Stimulated activated naive CD8-positive, alpha-beta T cell treated with anti-CD3 and anti-CD28 coated beads, Interleukin-15, Interleukin-2, amounts not matched to agents 100 ng/mL and 50 ng/mL, for 24 hours (primary cell): ENCODE measurements at regions not wholly inside any gene's neighbourhood (a gene's known extent, or its start where the extent isn't known, plus 50 kb on each side); places are given as distances from the start of the nearest gene placed in this dataset.

Experiments used
- H3K27ac Mint-ChIP-seq: one replicate; pipeline ENCODE4 v1.8.0; 2021; ENCODE audit warnings: mild to moderate bottlenecking, mixed read lengths
- H3K27me3 Mint-ChIP-seq: one replicate; pipeline ENCODE4 v1.8.0; 2021; ENCODE audit warnings: mixed read lengths
- H3K36me3 Mint-ChIP-seq: one replicate; pipeline ENCODE4 v1.8.0; 2021; ENCODE audit warnings: low read depth, mixed read lengths
- H3K4me1 Mint-ChIP-seq: one replicate; pipeline ENCODE4 v1.8.0; 2021; ENCODE audit warnings: low read depth, mixed read lengths
- H3K4me3 Mint-ChIP-seq: one replicate; pipeline ENCODE4 v1.8.0; 2021; ENCODE audit warnings: mild to moderate bottlenecking, mixed read lengths
- H3K9me3 Mint-ChIP-seq: one replicate; pipeline ENCODE4 v1.8.0; 2021; ENCODE audit warnings: mixed read lengths

DNA sequence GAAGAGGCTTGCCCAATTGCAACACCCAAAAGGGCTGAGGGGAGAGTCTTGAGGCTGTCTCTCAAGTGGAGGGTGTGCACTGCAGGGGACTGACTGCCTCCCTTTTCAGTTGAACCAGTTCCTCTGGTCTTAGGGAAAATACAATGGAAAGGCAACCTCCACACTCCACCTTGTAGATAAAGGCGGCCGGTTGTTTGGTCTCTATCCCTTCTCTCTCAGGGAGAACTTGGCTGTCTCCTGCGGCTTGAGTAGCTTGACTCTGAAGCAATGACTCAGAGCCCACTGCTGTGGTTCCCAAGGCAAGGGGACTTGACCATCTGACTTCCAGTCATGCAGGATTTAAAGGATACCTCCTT lies 143.2 kb upstream of the UMPS start:
- Mint-ChIP-seq H3K4me1 (peaks cover 29% of the 10 kb centered on the region), H3K27ac (no peak overlapping the region), H3K9me3 (no peaks in the 10 kb centered on the region), H3K4me3 (no peak overlapping the region), H3K27me3 (peaks cover 64% of the 10 kb centered on the region), H3K36me3 (no peaks in the 10 kb centered on the region)

DNA sequence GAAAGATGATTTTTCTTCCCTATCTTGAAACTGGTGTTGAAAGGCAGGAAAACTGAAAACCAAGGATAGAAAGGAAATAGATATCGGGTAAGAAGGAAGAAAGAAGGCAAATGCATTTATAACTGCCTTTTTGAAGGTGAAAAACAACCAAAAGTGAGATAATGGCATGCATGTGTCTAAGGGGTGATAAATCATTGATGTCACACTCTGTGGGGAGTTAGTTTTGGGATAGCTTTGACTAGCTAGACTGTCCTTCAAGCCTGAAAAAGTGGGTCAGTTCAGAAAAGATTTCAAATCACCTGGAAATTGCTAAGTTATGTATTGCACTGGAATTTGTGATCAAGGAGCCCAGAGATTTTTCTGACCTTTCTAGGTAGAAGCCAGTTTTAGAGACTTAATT lies 142.2 kb upstream of the UMPS start:
- Mint-ChIP-seq H3K27ac (no peak overlapping the region), H3K9me3 (no peaks in the 10 kb centered on the region), H3K27me3 (peaks cover 60% of the 10 kb centered on the region), H3K36me3 (no peaks in the 10 kb centered on the region), H3K4me3 (no peak overlapping the region), H3K4me1 (peaks cover 36% of the 10 kb centered on the region)

DNA sequence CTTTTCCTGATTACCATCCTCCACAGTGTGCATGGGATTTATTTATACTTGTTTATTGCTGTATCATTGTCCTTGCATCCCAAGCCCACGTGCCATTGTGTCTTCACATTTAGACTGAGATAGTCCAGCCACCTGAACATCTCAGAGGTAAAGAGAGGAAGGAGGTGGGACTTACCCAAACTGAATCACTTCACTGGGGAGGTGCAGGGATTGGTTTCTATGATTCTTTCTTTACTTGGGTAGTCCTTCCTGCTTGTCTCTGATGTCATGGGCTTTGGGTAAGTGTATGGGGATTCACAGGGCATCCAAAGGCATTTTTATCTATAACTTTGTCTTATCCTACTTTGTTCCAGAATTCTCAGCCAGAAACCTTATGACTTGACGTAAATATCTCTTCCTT lies 141.5 kb upstream of the UMPS start:
- Mint-ChIP-seq H3K27me3 (peaks cover 60% of the 10 kb centered on the region), H3K27ac (no peak overlapping the region), H3K4me3 (no peak overlapping the region), H3K9me3 (no peaks in the 10 kb centered on the region), H3K36me3 (no peaks in the 10 kb centered on the region), H3K4me1 (peaks cover 44% of the 10 kb centered on the region)

DNA sequence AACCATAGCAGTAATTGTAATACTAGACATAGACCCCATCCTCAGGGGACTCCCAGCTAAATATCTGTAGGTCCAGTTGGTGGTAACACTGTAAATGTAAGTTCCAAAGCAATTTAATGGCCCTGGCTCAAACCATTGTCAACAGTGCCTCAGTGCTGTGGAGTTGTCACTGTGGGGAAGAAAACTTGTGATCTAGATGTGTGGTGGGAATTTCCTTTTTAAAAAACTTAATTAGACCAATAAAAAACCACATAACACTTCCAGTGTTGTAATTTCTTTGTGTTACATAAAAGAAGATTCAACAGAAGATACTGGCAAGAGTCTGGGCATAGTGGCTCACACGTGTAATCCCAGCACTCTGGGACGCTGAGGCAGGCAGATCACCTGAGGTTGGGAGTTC lies 138.6 kb upstream of the UMPS start:
- no peaks in the 10 kb centered on the region for H3K36me3 Mint-ChIP-seq
- no peak overlapping the region for H3K4me3 Mint-ChIP-seq
- H3K9me3 Mint-ChIP-seq, result no peaks in the 10 kb centered on the region

DNA sequence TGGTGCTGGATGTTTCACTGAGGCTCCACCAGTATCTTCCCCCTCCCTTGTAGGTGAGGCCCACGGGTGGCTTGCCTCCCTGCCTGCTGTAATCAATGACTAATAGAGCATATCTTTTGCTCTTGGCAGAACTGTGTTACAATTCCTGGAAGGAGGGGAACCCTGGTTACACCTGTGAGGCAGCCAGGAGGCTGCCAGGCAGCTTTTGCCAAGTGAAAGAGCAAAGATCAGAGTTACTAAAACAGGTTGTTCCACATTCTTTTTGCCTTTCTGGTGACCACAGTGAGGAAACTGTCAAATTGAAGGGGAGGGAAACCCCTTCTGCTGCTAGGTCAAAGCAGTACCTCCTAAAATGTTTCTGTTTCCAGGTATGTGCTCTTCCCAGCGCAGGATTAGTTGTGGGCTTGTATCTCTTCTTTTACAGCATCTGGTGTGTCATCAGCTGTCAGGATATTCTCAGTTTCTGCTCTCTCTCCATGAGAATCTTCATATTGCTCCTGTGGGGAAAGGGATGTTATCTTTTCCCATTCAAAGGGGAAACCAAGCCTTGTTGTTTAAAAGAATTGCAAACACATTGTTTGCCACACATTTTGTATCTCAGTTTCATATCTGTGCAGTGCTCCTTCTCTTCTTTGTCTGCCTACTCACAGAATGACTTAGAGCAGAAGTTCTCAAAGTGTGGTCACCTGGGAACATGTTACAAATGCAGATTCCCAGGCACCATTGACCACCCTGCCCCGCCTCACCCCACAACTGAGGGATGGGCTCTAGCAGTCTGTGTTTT lies 137.4 kb upstream of the UMPS start:
- no peak overlapping the region for H3K4me3 Mint-ChIP-seq
- H3K36me3 Mint-ChIP-seq, result no peaks in the 10 kb centered on the region
- H3K4me1 Mint-ChIP-seq, result peaks cover 27% of the 10 kb centered on the region
- no peaks in the 10 kb centered on the region for H3K9me3 Mint-ChIP-seq
- H3K27me3 Mint-ChIP-seq, result peaks cover 34% of the 10 kb centered on the region
- H3K27ac Mint-ChIP-seq, result no peak overlapping the region

More for the DNA sequence above, 138.6 kb upstream of the UMPS start:
- Mint-ChIP-seq H3K27ac (no peak overlapping the region), H3K27me3 (peaks cover 39% of the 10 kb centered on the region), H3K4me1 (peaks cover 28% of the 10 kb centered on the region)

DNA sequence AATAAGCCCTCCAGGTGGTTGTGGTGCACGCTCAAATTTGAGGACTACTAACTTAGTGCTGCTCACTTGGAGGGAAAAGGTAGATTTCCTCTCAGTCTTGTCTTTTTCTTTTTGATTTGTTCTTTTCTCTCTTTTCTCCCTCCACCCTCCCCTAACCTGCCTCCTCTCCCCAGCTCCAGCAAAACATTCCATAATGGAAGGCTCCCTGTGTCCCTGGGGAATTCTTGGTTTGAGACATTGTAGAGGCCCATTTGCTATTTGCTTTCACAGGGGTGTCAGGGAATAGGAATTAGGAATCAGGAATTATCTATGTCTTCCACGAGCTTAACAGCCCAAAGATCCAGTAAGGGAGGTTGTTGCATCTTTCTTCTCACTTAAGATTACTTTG lies 136.8 kb upstream of the UMPS start:
- no peaks in the 10 kb centered on the region for H3K36me3 Mint-ChIP-seq
- H3K27ac Mint-ChIP-seq, result no peak overlapping the region
- peaks cover 24% of the 10 kb centered on the region for H3K4me1 Mint-ChIP-seq
- peaks cover 30% of the 10 kb centered on the region for H3K27me3 Mint-ChIP-seq
- no peak overlapping the region for H3K4me3 Mint-ChIP-seq
- H3K9me3 Mint-ChIP-seq, result no peaks in the 10 kb centered on the region

DNA sequence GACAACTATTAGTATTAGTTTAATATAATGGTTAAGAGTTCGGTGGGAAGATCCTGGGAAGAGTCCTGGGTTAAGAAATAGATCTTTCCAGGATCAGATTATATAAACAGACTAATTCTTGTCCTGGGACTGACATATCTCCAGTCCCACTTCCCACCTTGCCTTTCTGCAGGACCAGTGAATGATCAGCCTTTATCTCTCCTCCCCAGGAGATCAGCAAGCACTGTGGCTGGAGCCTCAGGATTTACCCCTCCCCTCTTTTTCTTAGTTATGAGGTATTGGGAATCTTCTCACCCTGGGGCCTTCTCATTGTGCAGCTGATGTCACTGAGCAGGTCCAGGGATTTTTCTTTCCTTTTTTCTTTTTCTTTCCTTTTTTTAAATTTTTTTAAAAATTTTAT lies 135.7 kb upstream of the UMPS start:
- H3K4me1 Mint-ChIP-seq, result peaks cover 24% of the 10 kb centered on the region
- peaks cover 29% of the 10 kb centered on the region for H3K27me3 Mint-ChIP-seq
- no peaks in the 10 kb centered on the region for H3K9me3 Mint-ChIP-seq
- H3K36me3 Mint-ChIP-seq, result no peaks in the 10 kb centered on the region
- H3K4me3 Mint-ChIP-seq, result no peak overlapping the region
- no peak overlapping the region for H3K27ac Mint-ChIP-seq

DNA sequence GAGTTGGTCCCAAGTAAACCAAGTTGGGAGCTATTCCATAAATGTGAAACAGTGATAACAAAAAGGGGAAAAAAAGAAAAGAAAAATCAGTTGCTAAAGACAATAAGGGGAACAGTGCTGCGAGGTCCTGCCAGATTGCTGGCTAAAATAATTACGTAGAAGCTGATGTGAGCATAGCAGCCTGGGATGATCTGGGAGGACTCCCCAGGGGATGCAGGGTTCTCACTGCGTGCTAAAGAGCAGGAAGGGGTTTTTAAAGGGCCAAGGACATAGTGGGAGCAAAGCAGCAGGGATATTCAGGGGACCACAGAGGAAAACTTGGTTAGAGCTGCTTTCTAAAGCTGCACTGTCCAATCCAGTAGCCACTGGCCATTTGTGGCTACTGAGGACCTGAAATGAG lies 133.0 kb upstream of the UMPS start:
- Mint-ChIP-seq H3K9me3 (no peaks in the 10 kb centered on the region), H3K27ac (no peak overlapping the region), H3K4me3 (no peak overlapping the region), H3K36me3 (no peaks in the 10 kb centered on the region), H3K27me3 (peaks cover 25% of the 10 kb centered on the region), H3K4me1 (peaks cover 16% of the 10 kb centered on the region)

DNA sequence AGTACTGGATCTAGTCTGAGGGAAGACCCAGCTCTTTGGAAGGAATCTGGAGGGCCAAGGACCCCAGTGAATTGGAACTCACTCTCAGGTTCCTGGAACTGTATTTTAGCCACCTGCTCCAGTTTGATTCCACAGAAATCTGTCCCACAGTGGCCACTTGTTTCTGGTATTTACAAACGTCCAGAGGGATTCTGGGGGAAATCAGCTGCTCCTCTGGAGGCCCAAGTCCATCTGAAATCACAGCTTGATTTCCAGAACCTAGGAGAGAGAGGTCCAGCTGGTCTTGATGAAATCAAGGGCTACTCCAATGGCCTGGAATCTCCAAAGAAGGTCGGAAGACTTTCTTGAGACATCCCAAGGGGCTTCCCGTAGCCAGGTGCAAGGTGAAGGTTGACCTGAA lies 132.3 kb upstream of the UMPS start:
- H3K27ac Mint-ChIP-seq, result no peak overlapping the region
- H3K27me3 Mint-ChIP-seq, result peaks cover 28% of the 10 kb centered on the region
- H3K4me1 Mint-ChIP-seq, result peaks cover 9% of the 10 kb centered on the region
- no peak overlapping the region for H3K4me3 Mint-ChIP-seq
- no peaks in the 10 kb centered on the region for H3K36me3 Mint-ChIP-seq
- no peaks in the 10 kb centered on the region for H3K9me3 Mint-ChIP-seq

DNA sequence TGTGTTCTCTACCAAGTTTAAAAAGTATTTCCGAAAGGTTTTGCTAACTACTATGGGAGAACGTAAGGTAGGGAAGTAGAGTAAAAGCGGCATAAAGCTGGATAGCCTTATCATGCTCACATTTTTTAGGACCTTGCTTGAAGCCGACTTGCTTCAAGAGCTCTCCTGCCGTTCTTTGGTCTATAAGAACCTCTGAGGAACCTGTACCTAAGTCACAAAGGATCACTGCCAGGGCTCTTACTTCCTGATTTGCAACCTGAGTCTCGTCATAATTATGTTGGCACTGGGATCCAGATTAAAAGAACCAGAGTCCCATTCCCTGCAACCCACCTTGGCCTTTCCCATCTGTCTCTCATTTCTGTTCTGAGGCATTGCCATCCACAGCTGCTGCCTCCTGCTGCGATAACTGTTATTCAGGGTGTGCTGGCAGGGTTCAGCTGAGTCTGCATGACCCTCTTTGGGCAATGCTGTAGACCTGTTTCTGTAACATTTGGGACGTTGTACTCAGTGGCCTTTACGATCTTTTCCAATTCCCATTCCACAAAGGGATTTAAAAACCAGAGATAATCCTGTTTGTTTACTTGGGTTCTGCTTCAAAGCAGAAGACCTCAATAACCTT lies 131.0 kb upstream of the UMPS start:
- Mint-ChIP-seq H3K27me3 (peaks cover 25% of the 10 kb centered on the region), H3K4me1 (no peaks in the 10 kb centered on the region), H3K4me3 (no peak overlapping the region), H3K36me3 (no peaks in the 10 kb centered on the region), H3K27ac (no peak overlapping the region), H3K9me3 (no peaks in the 10 kb centered on the region)

DNA sequence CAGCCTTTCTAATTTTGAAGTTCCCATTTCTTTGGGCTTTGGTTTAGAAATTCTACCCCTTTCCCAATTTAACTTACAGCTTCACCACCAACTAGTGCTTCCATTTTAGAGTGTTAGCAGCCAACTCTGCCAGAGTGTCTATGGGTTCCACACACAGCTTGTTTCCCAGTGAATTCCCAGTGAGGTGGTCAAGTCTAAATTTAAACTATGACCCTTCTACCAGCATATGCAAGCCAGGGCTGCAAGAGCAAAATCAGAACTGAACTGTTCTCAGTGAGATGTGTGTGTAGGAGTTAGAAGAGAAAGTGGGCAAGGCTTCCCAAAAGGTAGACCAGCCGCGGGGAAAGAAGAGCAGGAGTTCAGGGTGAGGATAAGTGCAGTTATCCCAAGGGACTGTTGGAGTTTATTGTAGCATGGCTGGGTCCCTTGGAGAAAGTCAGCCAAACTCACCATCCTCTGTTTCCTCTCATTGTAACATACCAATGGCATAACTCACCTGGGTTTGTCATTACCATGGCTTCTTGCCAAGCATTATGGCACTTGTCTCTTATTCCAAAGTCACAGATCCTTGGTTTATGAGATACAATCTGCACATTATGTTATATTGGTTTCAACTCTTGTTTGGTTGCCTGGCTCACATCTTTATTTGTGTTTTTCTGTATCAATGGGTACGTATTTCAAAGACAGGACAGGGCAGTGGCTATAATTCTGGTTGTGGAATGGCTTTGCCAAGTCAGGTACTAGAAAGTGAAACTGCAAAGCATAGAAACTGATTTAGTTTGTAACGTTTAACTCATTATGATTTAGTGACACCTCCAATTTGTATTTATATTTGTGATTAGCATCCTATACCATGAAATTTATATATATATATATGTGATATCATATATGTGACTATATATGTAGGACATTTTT lies 130.2 kb upstream of the UMPS start:
- no peaks in the 10 kb centered on the region for H3K9me3 Mint-ChIP-seq
- peaks cover 26% of the 10 kb centered on the region for H3K27me3 Mint-ChIP-seq
- no peak overlapping the region for H3K4me3 Mint-ChIP-seq
- no peaks in the 10 kb centered on the region for H3K36me3 Mint-ChIP-seq
- H3K4me1 Mint-ChIP-seq, result no peaks in the 10 kb centered on the region
- H3K27ac Mint-ChIP-seq, result no peak overlapping the region

DNA sequence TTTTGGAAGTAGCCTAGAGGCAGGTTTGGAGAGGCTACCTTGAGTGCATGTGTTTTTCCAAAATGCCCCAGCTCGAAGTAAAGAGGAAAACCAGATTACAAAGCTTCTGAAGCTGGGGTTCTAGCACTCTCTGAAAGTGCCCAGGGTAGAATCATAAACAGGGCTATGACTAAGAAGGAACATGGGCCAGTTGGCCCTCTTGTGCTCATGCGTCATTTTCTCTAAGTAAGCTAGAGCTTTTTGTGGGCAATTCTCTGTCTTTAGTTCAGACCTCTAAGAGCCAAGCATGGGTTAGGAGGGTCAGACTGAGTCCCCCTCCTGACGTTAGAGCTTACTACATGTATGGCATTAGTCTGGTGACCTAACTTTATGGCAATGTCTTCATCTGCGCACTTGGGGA lies 129.5 kb upstream of the UMPS start:
- H3K27me3 Mint-ChIP-seq, result peaks cover 23% of the 10 kb centered on the region
- H3K4me3 Mint-ChIP-seq, result no peak overlapping the region
- H3K36me3 Mint-ChIP-seq, result no peaks in the 10 kb centered on the region

DNA sequence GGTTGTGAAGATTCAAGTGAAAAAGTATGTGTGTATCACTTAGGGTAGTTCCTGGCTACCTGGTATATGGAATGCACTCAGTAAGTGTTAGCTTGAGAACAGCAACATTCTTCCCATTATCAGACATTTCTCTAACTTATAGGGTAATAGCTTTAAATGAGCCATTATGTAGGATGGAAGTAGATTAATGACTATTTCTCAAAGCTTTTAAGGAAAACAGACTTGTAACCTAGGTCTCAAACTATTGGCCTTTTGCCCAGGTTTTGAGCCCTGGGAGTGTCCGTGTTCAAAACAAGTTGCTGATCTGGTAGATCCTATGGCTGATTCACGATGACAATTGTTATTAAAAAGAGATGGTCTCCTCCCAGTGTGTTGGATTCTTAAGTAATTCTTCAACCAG lies 129.1 kb upstream of the UMPS start:
- H3K27me3 Mint-ChIP-seq, result peaks cover 23% of the 10 kb centered on the region
- H3K4me3 Mint-ChIP-seq, result no peak overlapping the region
- H3K9me3 Mint-ChIP-seq, result no peaks in the 10 kb centered on the region
- H3K4me1 Mint-ChIP-seq, result no peaks in the 10 kb centered on the region
- H3K27ac Mint-ChIP-seq, result no peak overlapping the region
- no peaks in the 10 kb centered on the region for H3K36me3 Mint-ChIP-seq

More for the DNA sequence above, 129.5 kb upstream of the UMPS start:
- Mint-ChIP-seq H3K27ac (no peak overlapping the region), H3K9me3 (no peaks in the 10 kb centered on the region), H3K4me1 (no peaks in the 10 kb centered on the region)

DNA sequence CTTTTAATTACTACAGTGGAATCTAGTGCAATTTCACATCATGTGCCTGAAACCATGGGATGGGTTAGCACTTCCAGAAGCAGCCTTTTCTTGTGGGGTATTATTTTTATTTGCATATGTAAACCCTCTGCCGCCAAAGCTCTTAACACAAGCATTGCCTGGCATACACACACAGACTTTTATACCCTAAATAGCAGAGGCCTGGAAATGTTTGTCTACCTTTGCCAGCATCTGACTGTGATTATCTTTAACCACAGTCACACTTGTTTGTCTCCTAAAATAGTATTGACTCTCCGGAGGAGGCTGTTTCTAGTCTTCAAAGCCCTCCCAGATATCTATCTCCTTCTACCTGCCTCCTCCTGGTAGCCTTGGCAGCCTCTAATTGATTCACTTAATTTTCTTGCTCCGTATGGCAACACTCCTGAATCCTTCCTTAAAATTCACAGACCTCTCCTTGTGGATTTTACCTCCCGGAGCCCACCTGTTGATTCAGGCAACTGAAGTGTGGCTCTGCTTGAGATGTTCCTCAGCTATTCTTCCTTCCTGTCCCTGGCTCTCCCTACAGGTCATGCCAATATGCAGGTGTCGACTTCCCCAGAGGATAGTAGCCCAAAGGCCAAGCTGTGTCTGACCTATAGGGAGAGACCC lies 127.1 kb upstream of the UMPS start:
- Mint-ChIP-seq H3K27me3 (peaks cover 19% of the 10 kb centered on the region), H3K4me1 (no peaks in the 10 kb centered on the region), H3K4me3 (no peak overlapping the region), H3K9me3 (no peaks in the 10 kb centered on the region), H3K36me3 (no peaks in the 10 kb centered on the region), H3K27ac (no peak overlapping the region)
